Lower leg skin (tissue), 3 donors: ENCODE measurements at regions not wholly inside any gene's neighbourhood (a gene's known extent, or its start where the extent isn't known, plus 50 kb on each side); places are given as distances from the start of the nearest gene placed in this dataset.

ENCODE experiments used
- POLR2A ChIP-seq, 2 donors: fragments of 450-650 bp; IDR thresholded peaks; one replicate each; pipeline ENCODE4 v1.6.1; 2016 to 2017; ENCODE audit warnings: antibody characterized with exemption in 2 of 2, mild to moderate bottlenecking in 1 of 2, moderate library complexity in 1 of 2
- TF ChIP-seq, protein P1 (sequence below), 3 donors: fragments of 450-650 bp; IDR thresholded peaks; one replicate each; pipeline ENCODE4 v1.5.1; 2016; ENCODE audit warnings: antibody characterized with exemption in 3 of 3, mild to moderate bottlenecking in 3 of 3, moderate library complexity in 2 of 3

DNA sequence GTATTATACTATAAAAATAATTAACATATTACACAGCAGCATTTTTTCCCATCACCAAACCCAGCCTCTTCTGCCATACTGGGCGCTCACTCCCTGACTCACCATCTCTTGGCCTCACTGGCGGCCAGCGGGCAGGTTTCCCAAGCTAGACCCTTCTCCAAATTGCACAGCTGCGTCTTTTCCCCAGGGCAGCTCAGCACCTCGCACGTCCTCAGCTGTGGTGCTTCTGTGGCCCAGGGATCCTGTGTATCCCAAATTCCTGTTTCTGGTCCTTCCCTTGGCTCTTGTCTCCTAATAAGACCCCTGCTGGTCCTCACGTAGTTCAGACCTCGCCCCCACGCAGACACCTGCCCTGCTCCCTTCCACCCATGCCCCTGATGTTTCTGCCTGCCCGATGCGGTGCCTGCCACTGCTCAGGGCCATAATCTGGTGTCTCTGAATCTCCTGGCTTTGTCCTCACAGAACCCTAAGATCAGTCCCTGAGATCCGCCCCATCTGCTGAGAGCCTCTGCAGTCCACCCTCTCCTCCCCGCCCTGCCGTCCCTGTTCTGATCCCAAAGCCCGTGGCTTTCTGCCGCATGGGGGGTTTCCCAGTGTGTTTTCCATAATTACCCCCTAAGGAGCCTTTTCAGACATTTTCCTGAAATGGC, 290.1 kb downstream of the TCERG1L start:
- TF ChIP-seq, protein P1, sequence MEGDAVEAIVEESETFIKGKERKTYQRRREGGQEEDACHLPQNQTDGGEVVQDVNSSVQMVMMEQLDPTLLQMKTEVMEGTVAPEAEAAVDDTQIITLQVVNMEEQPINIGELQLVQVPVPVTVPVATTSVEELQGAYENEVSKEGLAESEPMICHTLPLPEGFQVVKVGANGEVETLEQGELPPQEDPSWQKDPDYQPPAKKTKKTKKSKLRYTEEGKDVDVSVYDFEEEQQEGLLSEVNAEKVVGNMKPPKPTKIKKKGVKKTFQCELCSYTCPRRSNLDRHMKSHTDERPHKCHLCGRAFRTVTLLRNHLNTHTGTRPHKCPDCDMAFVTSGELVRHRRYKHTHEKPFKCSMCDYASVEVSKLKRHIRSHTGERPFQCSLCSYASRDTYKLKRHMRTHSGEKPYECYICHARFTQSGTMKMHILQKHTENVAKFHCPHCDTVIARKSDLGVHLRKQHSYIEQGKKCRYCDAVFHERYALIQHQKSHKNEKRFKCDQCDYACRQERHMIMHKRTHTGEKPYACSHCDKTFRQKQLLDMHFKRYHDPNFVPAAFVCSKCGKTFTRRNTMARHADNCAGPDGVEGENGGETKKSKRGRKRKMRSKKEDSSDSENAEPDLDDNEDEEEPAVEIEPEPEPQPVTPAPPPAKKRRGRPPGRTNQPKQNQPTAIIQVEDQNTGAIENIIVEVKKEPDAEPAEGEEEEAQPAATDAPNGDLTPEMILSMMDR (IDR thresholded peaks at IDR 0.05) = no peak
- no peak for TF ChIP-seq POLR2A (IDR thresholded peaks at IDR 0.05)
